Glutamatergic neuron (in vitro differentiated cells): ENCODE measurements at regions not wholly inside any gene's neighbourhood (a gene's known extent, or its start where the extent isn't known, plus 50 kb on each side); places are given as distances from the start of the nearest gene placed in this dataset.

Experiments
- DNase-seq: peaks from one replicate; pipeline ENCODE4 v3.0.0; 2022
- H3K27ac Mint-ChIP-seq: one replicate; pipeline ENCODE4 v1.8.0; 2020; ENCODE audit warnings: mild to moderate bottlenecking, mixed read lengths, inconsistent platforms; ENCODE audit not compliant: unreplicated experiment
- H3K27me3 Mint-ChIP-seq: one replicate; pipeline ENCODE4 v1.8.0; 2020; ENCODE audit warnings: mild to moderate bottlenecking, moderate library complexity, mixed read lengths, inconsistent platforms; ENCODE audit not compliant: unreplicated experiment
- H3K36me3 Mint-ChIP-seq: one replicate; pipeline ENCODE4 v1.8.0; 2020; ENCODE audit warnings: mild to moderate bottlenecking, mixed read lengths, inconsistent platforms; ENCODE audit not compliant: unreplicated experiment
- H3K4me1 Mint-ChIP-seq: one replicate; pipeline ENCODE4 v1.8.0; 2020; ENCODE audit warnings: mild to moderate bottlenecking, low read depth, mixed read lengths, inconsistent platforms; ENCODE audit not compliant: unreplicated experiment
- H3K4me3 Mint-ChIP-seq: one replicate; pipeline ENCODE4 v1.8.0; 2020; ENCODE audit warnings: mild to moderate bottlenecking, mixed read lengths, inconsistent platforms; ENCODE audit not compliant: unreplicated experiment
- H3K9me3 Mint-ChIP-seq: one replicate; pipeline ENCODE4 v1.8.0; 2020; ENCODE audit warnings: mild to moderate bottlenecking, moderate library complexity, mixed read lengths, inconsistent platforms; ENCODE audit not compliant: unreplicated experiment
- CTCF ChIP-seq: fragments of 200-600 bp; sonication (generic); IDR thresholded peaks from one replicate; pipeline ENCODE4 v1.5.0; 2021; ENCODE audit not compliant: partially characterized antibody, unreplicated experiment

DNA sequence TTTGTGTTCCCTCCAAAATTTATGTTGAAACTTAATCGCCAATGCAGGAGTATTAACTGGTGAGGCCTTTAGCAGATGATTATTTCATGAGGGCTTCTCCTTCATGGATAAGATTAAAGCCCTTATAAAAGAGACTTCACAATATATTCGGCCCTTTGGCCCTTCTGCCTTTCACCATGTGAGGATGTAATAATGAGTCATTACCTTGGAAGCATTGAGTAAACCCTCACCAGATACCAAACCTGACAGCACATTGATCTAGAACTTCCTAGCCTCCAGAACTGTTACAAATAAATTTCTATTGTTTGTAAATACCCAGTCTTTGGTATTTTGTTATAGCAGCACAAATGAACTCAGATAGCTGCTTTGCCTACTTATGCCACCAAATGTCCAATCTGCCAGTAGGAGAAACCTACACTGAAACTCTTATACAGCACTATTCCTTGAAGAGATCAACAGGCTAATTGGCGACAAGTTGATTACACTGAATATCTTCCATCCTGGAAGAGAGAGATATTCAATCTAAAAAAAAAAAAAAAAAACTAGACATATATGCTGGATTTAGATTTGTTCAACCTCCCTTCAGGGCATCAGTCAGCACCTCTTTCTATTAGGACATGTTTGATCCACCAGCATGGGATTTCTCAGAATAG, 125.9 kb upstream of the COL5A2 start:
- Mint-ChIP-seq H3K4me1 (no peaks in the 10 kb centered on the region), H3K9me3 (no peaks in the 10 kb centered on the region), H3K36me3 (peaks cover under 1% of the 10 kb centered on the region), H3K4me3 (no peak overlapping the region), H3K27me3 (no peaks in the 10 kb centered on the region), H3K27ac (no peak overlapping the region)
- DNase-seq: no peak
- TF ChIP-seq CTCF: no peak

DNA sequence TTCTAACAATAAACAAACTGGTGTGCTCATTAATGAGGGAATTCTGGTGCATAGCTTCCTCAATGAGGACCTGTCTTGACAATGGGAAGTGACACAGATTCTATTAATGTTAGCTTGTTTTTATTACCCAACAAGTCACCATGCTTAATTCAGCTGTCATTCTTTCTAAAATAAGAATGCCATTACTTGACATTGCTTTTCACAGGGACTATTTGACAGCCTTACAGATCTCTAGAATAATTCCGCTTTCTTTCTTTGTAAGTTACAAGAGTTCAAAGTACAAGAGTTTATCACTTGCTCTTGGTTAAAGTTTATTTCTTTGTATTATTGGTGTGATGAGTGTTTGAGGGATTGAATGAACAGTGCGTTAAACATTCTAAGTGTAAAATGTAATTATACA, 127.0 kb upstream of the COL5A2 start:
- Mint-ChIP-seq H3K27ac (no peak overlapping the region), H3K36me3 (peaks cover 4% of the 10 kb centered on the region), H3K4me1 (no peaks in the 10 kb centered on the region), H3K4me3 (no peak overlapping the region), H3K27me3 (no peaks in the 10 kb centered on the region), H3K9me3 (no peaks in the 10 kb centered on the region)
- no peak for TF ChIP-seq CTCF
- no peak for DNase-seq

GRCh38 chr2:189308056-189308790, 128.7 kb upstream of the COL5A2 start:
- TF ChIP-seq CTCF: no peak
- H3K4me3 Mint-ChIP-seq: no peak overlapping the region
- no peak overlapping the region for H3K27ac Mint-ChIP-seq
- DNase-seq: no peak
- no peaks in the 10 kb centered on the region for H3K4me1 Mint-ChIP-seq
- H3K27me3 Mint-ChIP-seq: no peaks in the 10 kb centered on the region
- H3K9me3 Mint-ChIP-seq: no peaks in the 10 kb centered on the region
- H3K36me3 Mint-ChIP-seq: peaks cover 4% of the 10 kb centered on the region

DNA sequence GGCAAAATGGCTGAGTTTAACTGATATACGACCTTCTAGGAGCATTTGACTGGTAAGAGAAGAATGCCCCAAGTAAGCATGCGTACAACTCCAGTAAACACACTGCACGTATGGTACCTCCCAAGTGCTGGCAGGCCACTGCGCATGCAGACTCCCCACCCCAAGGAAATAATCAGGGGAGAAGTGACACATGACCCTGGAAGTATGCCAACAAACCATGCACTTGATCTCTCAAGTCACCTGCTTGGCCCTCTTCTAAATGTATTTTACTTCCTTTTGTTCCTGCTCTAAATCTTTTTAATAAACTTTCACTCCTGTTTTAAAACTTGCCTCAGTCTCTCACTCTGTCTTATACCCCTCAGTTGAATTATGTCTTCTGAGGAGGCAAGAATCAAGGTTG, 129.8 kb upstream of the COL5A2 start:
- no peak for DNase-seq
- no peak for TF ChIP-seq CTCF
- H3K36me3 Mint-ChIP-seq: peaks cover 4% of the 10 kb centered on the region
- no peaks in the 10 kb centered on the region for H3K9me3 Mint-ChIP-seq
- no peak overlapping the region for H3K27ac Mint-ChIP-seq
- H3K27me3 Mint-ChIP-seq: no peaks in the 10 kb centered on the region
- no peaks in the 10 kb centered on the region for H3K4me1 Mint-ChIP-seq
- no peak overlapping the region for H3K4me3 Mint-ChIP-seq

- no peak for DNase-seq
- no peak overlapping the region for H3K4me3 Mint-ChIP-seq
- H3K9me3 Mint-ChIP-seq: no peaks in the 10 kb centered on the region
- TF ChIP-seq CTCF: no peak
- no peaks in the 10 kb centered on the region for H3K4me1 Mint-ChIP-seq
- no peaks in the 10 kb centered on the region for H3K27me3 Mint-ChIP-seq
- no peak overlapping the region for H3K27ac Mint-ChIP-seq
- peaks cover 4% of the 10 kb centered on the region for H3K36me3 Mint-ChIP-seq
Measured at GRCh38 chr2:189312211-189312610, 129.1 kb upstream of the WDR75 start.
